NCI-H226 (cell line): ENCODE measurements at regions not wholly inside any gene's neighbourhood (a gene's known extent, or its start where the extent isn't known, plus 50 kb on each side); places are given as distances from the start of the nearest gene placed in this dataset.

ENCODE experiments used
- DNase-seq: peaks from one replicate; pipeline ENCODE4 v3.0.0-alpha.2; 2015

- DNase-seq: no peak
Observed at GRCh38 chr12:114744285-114744684, 60.3 kb upstream of the TBX3 start.

GRCh38 chr12:114743799-114744198, 59.8 kb upstream of the TBX3 start:
- DNase-seq: no peak

GRCh38 chr12:114743289-114743688, 59.3 kb upstream of the TBX3 start:
- DNase-seq: no peak

- DNase-seq: no peak
Observed at GRCh38 chr12:114742363-114742762, 58.4 kb upstream of the TBX3 start.

- no peak for DNase-seq
Observed at GRCh38 chr12:114741940-114742339, 58.0 kb upstream of the TBX3 start.

- DNase-seq: no peak
Observed at GRCh38 chr12:114740448-114740847, 56.5 kb upstream of the TBX3 start.

- no peak for DNase-seq
Observed at GRCh38 chr12:114738460-114739184, 54.6 kb upstream of the TBX3 start.

GRCh38 chr12:114735680-114736374, 51.9 kb upstream of the TBX3 start:
- no peak for DNase-seq

- no peak for DNase-seq
Observed at GRCh38 chr12:114735011-114735410, 51.0 kb upstream of the TBX3 start.

GRCh38 chr12:114733919-114734318, 49.9 kb upstream of the TBX3 start:
- no peak for DNase-seq
